GM12872 (cell line): ENCODE measurements at regions not wholly inside any gene's neighbourhood (a gene's known extent, or its start where the extent isn't known, plus 50 kb on each side); places are given as distances from the start of the nearest gene placed in this dataset.

ENCODE experiments used
- CTCF ChIP-seq: IDR thresholded peaks from 3 replicates; pipeline ENCODE4 v1.5.1; 2011; ENCODE audit warnings: low read depth, mild to moderate bottlenecking, low read length, moderate library complexity; ENCODE audit not compliant: insufficient read depth

- no peak for TF ChIP-seq CTCF
Measured at GRCh38 chr9:13941714-13942113, 372.2 kb downstream of the NFIB start.

DNA sequence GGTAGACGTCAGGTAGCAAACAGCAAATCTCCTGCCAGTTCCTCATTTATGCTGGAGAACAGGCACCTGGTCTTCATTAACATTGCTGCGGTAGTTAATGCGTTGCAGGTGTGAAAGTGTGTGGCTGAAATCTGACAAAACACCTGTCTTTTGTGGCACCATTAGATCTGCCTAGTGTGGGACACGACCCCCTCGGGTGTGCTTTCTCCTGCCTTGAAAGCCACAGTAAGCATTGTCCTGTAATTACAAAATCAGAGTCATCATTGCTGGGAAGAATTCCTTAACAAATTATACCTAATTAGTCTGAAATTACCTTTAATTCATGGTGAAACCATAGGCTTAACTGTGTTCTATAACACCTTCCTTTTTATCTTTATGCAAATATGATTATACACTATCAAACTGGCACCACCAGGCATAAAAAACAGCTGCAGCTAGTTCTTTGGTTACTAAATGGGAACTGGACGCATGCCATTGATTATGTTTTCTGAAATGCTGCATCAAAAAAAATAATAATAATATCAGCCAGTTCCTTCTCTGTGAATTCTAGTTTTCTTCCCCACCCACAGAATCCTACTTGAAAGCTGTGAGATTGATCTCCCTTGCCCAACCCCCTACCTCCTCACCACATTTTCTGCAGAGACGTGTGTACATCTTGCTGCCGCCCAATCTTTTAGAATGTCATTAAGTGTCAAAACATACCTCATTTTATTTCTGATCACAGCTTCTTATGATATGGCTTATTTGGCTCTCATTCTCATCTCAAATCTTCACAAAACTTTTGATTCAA, 374.0 kb downstream of the NFIB start:
- TF ChIP-seq CTCF: no peak

GRCh38 chr9:13939134-13939533, 374.8 kb downstream of the NFIB start:
- no peak for TF ChIP-seq CTCF

- TF ChIP-seq CTCF: no peak
Measured at GRCh38 chr9:13934416-13934815, 379.5 kb downstream of the NFIB start.

GRCh38 chr9:13933268-13933656, 380.7 kb downstream of the NFIB start:
- no peak for TF ChIP-seq CTCF

- TF ChIP-seq CTCF: no peak
Measured at GRCh38 chr9:13932528-13933267, 381.2 kb downstream of the NFIB start.

GRCh38 chr9:13929013-13929412, 384.9 kb downstream of the NFIB start:
- TF ChIP-seq CTCF: no peak
